Esophagus muscularis mucosa (tissue), 4 donors: ENCODE measurements at regions not wholly inside any gene's neighbourhood (a gene's known extent, or its start where the extent isn't known, plus 50 kb on each side); places are given as distances from the start of the nearest gene placed in this dataset.

ENCODE experiments used
- DNase-seq: peaks from one replicate; pipeline ENCODE4 v3.0.0-alpha.2; 2017; ENCODE audit errors: extremely low spot score
- H3K27ac ChIP-seq, 4 donors: fragments of 200-600 bp; sonication (generic); replicated peaks in 1 of 4; 1 replicate in 3 of 4; 2 replicates in 1 of 4; pipeline ENCODE4 v1.5.1; 2016 to 2019; ENCODE audit warnings: mild to moderate bottlenecking in 1 of 4
- H3K27me3 ChIP-seq, 4 donors: fragments of 200-600 bp; sonication (generic); one replicate each; pipeline versions ENCODE4 v1.5.1 to v1.6.0; 2016 to 2019
- H3K36me3 ChIP-seq, 4 donors: fragments of 200-600 bp; sonication (generic); one replicate each; pipeline ENCODE4 v1.5.1; 2016 to 2019
- H3K4me1 ChIP-seq, 4 donors: fragments of 200-600 bp; sonication (generic); one replicate each; pipeline ENCODE4 v1.5.1; 2016 to 2019
- H3K4me3 ChIP-seq, 4 donors: fragments of 200-600 bp; sonication (generic); 1 replicate in 2 of 4; 2 replicates in 2 of 4; pipeline ENCODE4 v1.5.1; 2016 to 2019; ENCODE audit warnings: mild to moderate bottlenecking in 4 of 4, moderate library complexity in 1 of 4
- H3K9me3 ChIP-seq, 4 donors: fragments of 200-600 bp; sonication (generic); 1 replicate in 3 of 4; 2 replicates in 1 of 4; pipeline ENCODE4 v1.5.1; 2016 to 2019
- EP300 ChIP-seq: sonication (generic); formaldehyde crosslinking; IDR thresholded peaks from one replicate; pipeline ENCODE4 v1.6.1; 2017; ENCODE audit warnings: antibody characterized with exemption
- POLR2A ChIP-seq: fragments of 450-650 bp; IDR thresholded peaks from one replicate; pipeline ENCODE4 v1.6.1; 2017; ENCODE audit warnings: antibody characterized with exemption, moderate library complexity, mild to moderate bottlenecking, low read depth
- POLR2AphosphoS5 ChIP-seq, 2 donors: sonication (generic); formaldehyde crosslinking; IDR thresholded peaks; one replicate each; pipeline ENCODE4 v1.6.1; 2017; ENCODE audit warnings: antibody characterized with exemption in 2 of 2
- WGBS: methylation state at CpG from one replicate; pipeline ENCODE4 v1.1.5; 2018; 5-methylcytosine and 5-hydroxymethylcytosine counted together
- intact Hi-C: fragments of 100-400 bp; cut with DNase I; formaldehyde crosslinking; loops from one replicate; pipeline ENCODE4 v1.15.1; 2023
- TF ChIP-seq, protein P1 (sequence below), 3 experiments: fragments of 200-600 bp in 2 of 3; fragments of 450-650 bp in 1 of 3; sonication (generic) in 2 of 3; IDR thresholded peaks; one replicate each; pipeline ENCODE4 v1.5.1; 2017 to 2019; ENCODE audit warnings: antibody characterized with exemption in 3 of 3, mild to moderate bottlenecking in 2 of 3, moderate library complexity in 1 of 3

DNA sequence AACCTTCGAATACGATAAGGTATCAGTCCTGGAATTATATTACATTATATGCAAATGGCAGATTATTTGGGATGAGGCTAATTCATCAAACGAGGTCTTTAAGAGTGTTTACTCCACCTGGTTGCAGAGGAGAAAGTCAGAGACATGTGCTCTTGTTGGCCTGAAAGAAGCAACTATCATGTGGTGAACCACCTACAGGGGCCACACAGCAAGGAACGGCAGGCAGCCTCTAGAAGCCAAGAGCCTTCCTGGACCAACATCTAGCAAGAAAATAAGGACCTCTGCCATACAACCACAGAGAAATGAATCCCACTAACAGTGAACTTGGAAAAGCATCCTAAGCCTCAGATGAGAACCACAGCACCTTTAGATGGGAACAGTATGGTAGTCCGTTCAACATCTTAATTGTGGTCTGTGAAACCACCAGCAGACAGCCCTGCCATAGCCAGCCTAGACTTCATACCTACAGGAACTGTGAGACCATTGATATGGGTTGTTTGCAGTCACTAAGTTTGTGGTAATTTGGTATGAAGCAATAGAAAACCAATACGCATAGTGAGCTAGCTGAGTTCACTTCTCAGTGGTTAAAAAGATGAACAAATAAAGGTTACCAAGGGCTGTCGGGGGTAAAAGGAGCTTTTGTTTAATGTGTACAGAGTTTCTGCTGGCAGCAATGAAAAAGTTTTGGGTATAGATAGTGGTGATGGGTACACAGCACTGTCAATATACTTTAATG, 345.7 kb upstream of the RUNX1 start:
- intact Hi-C loops: no loop called here
- H3K27me3 ChIP-seq: peaks cover 0 to 13% (median 0%) of the 10 kb centered on the region in 4 donors
- 85% methylated on average over 7 of the region's 7 CpGs for WGBS
- H3K27ac ChIP-seq: no peak overlapping the region
- TF ChIP-seq EP300: no peak
- H3K36me3 ChIP-seq: no peaks in the 10 kb centered on the region
- no peaks in the 10 kb centered on the region for H3K4me1 ChIP-seq
- H3K4me3 ChIP-seq: no peak overlapping the region
- DNase-seq: no peak
- no peaks in the 10 kb centered on the region for H3K9me3 ChIP-seq

DNA sequence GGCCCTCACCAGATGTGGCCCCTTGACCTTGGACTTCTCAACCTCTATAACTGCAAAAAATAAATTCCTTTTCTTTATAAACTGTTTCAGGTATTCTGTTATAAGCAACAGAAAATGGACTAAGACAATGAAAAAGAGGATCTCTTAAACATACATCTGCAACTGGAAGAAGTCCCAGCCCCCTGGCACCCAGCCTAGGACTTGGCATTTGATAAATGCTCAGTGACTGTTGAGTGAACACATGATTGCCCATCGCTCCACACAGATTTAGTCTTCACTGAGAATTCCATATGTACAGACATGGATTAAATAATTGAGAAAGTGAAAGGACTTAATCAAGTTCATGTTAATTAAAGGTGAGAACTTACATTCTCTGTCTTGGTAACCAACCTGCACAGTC, 344.9 kb upstream of the RUNX1 start:
- intact Hi-C loops: no loop called here
- WGBS: 50% methylated on average over 1 of the region's 1 CpG
- no peak overlapping the region for H3K27ac ChIP-seq
- H3K9me3 ChIP-seq: no peaks in the 10 kb centered on the region
- no peaks in the 10 kb centered on the region for H3K36me3 ChIP-seq
- peaks cover 0 to 13% (median 0%) of the 10 kb centered on the region in 4 donors for H3K27me3 ChIP-seq
- H3K4me1 ChIP-seq: no peaks in the 10 kb centered on the region
- TF ChIP-seq POLR2AphosphoS5 (IDR thresholded peaks at IDR 0.05) (no peak), EP300 (no peak), POLR2A (no peak)
- TF ChIP-seq, protein P1, sequence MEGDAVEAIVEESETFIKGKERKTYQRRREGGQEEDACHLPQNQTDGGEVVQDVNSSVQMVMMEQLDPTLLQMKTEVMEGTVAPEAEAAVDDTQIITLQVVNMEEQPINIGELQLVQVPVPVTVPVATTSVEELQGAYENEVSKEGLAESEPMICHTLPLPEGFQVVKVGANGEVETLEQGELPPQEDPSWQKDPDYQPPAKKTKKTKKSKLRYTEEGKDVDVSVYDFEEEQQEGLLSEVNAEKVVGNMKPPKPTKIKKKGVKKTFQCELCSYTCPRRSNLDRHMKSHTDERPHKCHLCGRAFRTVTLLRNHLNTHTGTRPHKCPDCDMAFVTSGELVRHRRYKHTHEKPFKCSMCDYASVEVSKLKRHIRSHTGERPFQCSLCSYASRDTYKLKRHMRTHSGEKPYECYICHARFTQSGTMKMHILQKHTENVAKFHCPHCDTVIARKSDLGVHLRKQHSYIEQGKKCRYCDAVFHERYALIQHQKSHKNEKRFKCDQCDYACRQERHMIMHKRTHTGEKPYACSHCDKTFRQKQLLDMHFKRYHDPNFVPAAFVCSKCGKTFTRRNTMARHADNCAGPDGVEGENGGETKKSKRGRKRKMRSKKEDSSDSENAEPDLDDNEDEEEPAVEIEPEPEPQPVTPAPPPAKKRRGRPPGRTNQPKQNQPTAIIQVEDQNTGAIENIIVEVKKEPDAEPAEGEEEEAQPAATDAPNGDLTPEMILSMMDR (IDR thresholded peaks at IDR 0.05): no peak
- H3K4me3 ChIP-seq: no peak overlapping the region
- no peak for DNase-seq

DNA sequence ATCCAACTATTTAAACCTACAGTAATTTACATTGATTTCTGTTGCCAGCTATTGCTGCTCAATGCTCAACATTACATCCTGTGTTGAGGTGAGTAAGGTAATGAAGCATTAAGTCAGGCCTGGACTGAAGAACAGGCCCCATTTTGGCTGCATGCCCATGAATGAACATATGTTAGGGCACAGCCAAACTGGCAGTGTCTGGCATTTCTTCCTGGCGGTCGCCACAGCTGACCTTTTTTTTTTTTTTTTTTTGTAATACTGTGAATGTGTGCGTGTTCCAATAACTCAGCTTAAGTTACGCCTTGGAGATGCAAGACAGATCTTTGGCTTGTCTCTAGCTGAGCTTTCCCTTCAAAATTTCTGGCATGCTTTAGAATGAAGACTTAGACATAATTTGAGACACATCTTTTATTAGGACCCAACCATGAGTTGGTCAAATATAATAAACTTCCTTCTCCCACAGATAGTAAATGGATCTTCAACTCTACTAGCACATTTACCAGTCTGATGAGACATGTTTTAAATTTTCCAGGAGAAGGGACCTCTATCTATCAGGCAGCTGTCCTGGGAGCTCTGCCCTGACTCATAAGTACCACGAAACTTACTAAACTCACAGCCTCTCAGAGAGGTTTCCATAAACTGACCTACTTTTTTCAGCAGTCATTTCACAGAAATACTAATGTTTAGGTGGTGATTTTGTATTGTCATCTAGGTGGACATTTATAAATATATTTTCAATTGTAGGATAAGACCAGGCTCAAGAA, 341.1 kb upstream of the RUNX1 start:
- no peaks in the 10 kb centered on the region for H3K36me3 ChIP-seq
- 63% methylated on average over 5 of the region's 5 CpGs for WGBS
- no peaks in the 10 kb centered on the region for H3K4me1 ChIP-seq
- intact Hi-C loops: no loop called here
- no peak overlapping the region for H3K4me3 ChIP-seq
- DNase-seq: no peak
- peaks cover 0 to 3% (median 0%) of the 10 kb centered on the region in 4 donors for H3K9me3 ChIP-seq
- TF ChIP-seq, protein P1 (IDR thresholded peaks at IDR 0.05): no peak
- TF ChIP-seq POLR2AphosphoS5 (IDR thresholded peaks at IDR 0.05) (no peak), POLR2A (no peak)
- H3K27ac ChIP-seq: no peak overlapping the region
- no peaks in the 10 kb centered on the region for H3K27me3 ChIP-seq

DNA sequence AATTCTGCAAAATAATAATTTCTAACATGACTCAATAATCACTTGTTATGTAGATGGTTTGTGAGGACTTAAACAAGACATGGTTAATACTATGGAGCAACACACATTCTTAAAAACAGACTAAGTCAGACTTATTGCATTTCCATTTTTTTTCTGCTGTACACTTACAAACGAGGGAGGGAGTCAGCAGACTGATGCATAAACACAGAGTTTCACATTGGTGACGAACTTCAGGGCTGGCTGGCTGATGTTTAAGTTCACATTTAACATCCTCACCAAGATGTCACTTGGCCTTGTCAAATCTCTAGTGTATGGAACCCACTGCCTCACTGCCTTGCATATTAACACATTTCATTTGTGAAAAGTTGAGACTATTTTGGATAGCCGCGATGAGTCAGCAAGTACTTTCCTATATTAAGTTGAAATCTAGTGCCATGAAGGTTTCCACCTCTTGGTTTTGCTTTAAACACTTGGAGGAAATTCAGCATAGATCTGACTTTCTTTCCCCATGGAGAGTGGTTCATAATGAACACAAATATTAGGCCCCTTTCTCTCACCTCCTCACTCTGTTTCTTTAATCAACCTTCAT, 337.5 kb upstream of the RUNX1 start:
- Histone ChIP-seq H3K27ac (no peak overlapping the region), H3K4me3 (no peak overlapping the region), H3K36me3 (no peaks in the 10 kb centered on the region), H3K9me3 (peaks cover 0 to 3% (median 0%) of the 10 kb centered on the region in 4 donors), H3K27me3 (no peaks in the 10 kb centered on the region), H3K4me1 (no peaks in the 10 kb centered on the region)
- 75% methylated on average over 4 of the region's 4 CpGs for WGBS
- DNase-seq: no peak
- TF ChIP-seq POLR2AphosphoS5 (IDR thresholded peaks at IDR 0.05) (no peak), POLR2A (no peak), EP300 (no peak)
- TF ChIP-seq, protein P1 (IDR thresholded peaks at IDR 0.05): no peak
- intact Hi-C loops: no loop called here

DNA sequence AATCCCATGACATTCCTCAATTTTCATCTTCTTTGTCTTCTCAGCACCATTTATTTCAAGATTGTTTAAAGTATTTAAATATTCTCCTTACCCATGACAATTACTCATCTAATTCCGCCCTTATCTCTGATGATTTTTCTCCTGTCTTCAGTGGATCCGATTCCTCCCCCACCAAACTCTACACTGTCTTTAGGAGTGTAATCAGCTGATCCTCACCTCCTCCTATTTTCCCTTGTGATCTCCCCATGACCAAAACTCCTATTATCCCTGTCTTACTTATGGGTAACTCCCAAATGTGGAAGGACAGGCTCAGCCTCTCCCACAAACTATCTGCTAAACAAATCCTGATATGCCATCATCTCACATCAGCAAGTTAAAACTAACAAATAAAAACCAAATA, 335.3 kb upstream of the RUNX1 start:
- Histone ChIP-seq H3K27me3 (no peaks in the 10 kb centered on the region), H3K27ac (no peak overlapping the region), H3K9me3 (peaks cover 0 to 3% (median 0%) of the 10 kb centered on the region in 4 donors), H3K4me3 (no peak overlapping the region), H3K36me3 (no peaks in the 10 kb centered on the region), H3K4me1 (no peaks in the 10 kb centered on the region)
- TF ChIP-seq POLR2AphosphoS5 (IDR thresholded peaks at IDR 0.05): no peak
- TF ChIP-seq POLR2A: no peak
- TF ChIP-seq EP300: no peak
- no peak for DNase-seq
- intact Hi-C loops: no loop called here
- WGBS: 93% methylated on average over 2 of the region's 2 CpGs
